ENCODE measurements at regions not wholly inside any gene's neighbourhood (a gene's known extent, or its start where the extent isn't known, plus 50 kb on each side); places are given as distances from the start of the nearest gene placed in this dataset.

GRCh38 chr7:155201325-155202087 lies 96.2 kb upstream of the INSIG1 start:
- DNase-seq, result no peak

DNA sequence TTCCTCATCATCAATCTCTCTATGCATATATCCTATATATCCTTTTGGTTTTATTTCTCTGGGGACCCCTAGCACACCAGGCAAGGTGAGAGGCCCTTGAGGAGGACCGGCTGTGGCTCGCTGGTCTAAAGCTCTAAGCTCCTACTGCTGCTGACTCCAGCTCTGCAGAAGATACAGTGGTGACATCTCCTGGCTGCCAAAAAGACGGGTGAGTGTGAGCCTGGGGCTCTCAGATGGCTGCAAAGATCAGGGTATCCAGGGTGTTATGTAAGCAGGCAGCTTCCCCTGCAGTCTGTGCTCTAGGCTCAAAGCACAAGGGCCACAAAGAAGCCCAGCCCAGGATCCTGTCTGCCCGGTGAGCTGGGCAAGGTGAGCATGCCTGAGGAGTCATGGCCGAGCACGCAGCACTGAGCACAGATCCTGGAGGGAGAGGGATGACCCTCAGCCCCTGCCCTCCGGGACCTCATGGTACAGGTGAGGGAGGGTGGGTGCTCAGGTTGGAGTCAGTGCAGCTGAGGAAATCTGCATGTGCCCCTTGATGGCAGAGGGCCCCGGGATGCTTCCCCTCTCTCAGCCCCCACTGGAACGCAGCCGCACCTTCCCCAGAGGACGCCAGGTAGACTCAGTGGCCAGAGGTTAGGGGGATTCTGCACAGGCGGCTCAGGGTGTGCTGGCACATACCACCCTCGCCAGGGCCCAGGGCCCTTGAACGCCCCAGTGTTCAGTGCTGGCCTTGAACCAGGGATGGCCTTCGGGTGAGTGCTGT lies 95.4 kb upstream of the INSIG1 start:
- DNase-seq, result no peak

DNA sequence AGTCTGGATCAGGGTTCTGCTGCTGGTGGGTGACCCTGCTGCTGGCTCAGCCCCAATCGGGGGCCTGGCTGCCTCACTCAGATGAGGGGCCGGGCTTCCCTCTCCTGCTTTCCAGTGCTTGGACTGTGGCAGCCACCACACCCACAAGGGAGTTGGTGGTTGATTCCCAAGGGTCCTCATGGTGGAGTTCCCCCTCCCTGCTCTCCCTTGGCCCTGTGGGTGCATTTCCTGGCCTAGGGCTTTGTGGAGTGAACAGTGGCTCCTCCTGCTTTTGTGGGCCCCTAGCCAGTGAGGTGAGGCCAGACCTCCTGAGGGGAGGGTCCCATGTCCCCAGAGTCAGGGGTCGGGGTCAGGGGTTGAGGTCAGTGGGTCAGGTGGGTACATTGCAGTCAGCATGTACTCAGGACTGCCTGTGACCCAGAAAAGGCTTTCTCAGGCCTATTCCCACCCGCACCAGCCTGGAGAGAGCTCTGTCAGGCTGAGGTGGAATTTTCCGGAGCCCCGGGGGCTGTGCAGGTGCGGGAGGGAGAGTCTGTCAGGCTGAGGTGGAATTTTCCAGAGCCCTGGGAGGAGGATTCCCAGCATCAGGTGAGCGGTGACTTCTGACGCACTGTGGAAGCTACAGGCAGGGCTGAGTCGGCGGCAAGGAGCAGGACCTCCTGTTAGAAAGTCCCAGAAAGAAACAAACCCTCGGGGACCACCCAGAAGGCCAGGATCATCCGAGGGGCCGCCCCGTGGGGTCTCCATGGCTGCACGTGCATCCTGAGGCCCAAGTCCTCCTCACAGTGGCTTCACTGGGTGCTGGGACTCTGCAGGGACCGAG lies 94.4 kb upstream of the INSIG1 start:
- peak in 1 of 58 donors; percentile 60 for DNase-seq

DNA sequence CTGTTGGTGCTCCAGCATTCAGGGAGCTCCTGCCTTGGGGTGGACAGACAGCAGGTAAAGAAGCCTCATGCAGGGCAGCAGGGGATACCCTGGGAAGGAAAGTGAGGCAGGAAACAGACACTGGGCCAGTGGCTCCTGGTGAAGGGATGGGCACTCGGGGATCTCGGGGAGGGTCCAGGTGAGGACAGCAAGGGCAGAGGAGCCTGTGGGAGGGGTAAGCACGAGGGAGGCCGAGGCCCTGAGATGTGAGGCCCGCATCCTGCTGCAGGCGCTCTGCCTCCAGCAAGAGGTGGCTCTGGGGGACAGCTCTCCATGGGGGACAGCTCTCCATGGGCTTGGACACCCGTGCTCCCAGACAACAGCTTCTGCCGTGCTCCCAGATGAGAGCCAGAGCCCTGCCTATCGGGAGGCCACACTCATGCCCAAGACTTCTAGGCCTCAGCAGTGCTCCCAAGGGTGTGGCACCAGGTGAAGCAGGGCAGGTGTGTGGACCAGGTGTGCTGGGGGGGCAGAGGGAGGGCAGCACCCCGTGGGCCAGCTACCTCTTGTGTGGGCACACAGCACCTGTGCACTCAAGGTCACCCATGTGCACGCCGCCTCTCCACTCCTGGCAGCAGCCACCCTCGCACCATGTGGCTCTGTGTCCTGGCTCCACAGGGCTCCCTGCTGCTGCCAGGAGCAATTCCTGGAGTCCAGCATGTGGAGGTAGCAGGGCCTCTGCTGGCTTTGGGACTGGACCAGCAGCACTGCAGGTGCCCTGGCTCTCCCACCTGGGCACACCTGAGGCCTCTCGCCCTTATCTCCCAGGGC lies 93.6 kb upstream of the INSIG1 start:
- no peak for DNase-seq

- no peak for DNase-seq
Measured at GRCh38 chr7:155204744-155205367, 92.8 kb upstream of the INSIG1 start.

GRCh38 chr7:155205368-155206317 lies 92.0 kb upstream of the INSIG1 start:
- DNase-seq, result peak in 15 of 58 donors; percentile 6 to 77 (median 18)

DNA sequence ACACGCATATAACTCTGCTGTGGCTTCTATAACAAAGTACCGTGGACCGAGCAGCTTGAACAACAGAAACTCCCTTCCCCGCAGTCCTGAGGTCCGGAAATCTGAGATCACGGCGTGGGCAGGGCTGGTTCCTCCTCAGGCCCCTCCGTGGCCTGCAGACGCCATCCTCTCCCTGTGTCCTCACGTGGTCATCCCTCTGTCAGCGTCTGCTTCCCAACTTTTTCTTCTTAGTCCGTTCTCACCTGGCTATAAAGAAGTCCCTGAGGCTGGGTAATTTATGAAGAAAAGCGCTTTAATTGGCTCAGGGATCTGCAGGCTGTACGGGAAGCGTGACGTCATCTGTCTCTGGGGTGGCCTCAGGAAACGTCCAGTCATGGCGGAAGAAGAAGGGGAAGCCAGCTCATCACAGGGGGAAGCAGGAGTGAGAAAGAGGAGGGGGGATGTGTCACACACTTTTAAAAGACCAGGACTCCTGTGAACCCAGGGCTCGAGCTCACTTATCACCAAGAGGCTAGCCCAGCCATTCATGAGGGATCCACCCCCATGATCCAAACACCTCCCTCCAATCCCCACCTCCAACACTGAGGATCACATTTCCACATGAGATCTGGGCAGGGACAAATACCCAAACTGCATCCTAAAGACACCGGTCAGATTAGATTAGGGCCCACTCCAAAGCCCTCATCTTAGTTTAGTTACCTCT lies 91.2 kb upstream of the INSIG1 start:
- DNase-seq, result peak in 6 of 58 donors; percentile 4 to 31 (median 16)

GRCh38 chr7:155207326-155208002 lies 90.2 kb upstream of the INSIG1 start:
- no peak for DNase-seq

- DNase-seq, result no peak
Measured at GRCh38 chr7:155208681-155209477, 88.8 kb upstream of the INSIG1 start.

GRCh38 chr7:155209478-155210319 lies 88.0 kb upstream of the INSIG1 start:
- no peak for DNase-seq

DNA sequence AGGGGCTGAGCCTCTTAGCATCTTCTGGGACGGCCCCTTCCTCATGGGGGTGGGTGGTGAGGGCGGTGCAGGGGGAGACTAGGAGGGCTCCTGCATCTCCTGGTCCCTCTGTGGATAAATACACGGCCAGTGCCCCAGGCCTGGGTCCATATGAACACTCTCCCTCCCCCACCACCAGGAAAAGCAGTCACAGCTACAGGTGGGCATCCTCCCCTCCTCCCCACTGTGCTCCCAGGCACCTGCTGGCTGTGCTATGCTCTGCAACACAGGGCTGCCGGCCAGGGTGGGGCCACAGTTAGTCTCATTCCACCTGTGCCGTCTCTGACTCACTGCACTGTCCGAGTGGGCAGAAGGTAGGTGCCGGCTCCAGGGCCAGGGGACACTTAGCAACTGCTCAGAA lies 87.3 kb upstream of the INSIG1 start:
- no peak for DNase-seq

DNA sequence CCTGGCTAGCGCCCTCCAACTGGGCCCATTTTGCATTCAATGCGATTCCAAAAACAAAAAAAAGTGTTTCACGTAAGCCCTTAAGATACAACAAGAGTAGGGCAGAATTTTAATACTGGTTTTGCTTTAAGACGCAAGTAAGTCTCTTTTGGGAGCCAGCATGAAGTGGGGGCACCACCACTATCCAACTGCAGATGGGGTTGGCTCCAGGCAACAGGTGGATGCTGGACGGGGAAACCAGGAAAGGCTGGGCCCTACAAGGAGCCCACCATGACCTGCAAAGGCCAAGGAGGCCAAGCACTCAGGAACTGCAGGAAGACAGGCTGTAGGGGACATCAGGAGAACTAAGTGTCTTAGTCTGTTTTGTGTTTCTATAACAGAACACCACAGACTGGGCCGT lies 86.5 kb upstream of the INSIG1 start:
- no peak for DNase-seq

DNA sequence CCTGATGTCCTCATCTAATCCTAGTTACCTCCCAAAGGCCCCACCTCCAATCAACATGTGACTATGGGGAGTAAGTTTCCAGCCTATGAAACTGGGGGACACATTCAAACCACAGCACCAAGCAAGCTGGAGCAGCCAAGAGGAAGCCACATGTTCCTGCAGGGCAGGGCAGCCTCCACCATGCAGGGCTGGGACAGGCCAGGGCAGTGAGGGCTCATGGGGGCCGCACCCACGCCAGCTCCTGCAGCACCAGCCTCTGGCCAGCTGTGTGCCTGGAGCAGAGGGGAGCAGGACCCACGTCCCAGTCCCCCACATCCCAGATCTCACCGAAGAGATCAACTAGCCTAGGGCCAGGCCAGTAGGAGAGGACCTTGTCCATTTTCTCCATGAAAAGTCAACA lies 85.9 kb upstream of the INSIG1 start:
- DNase-seq, result no peak

DNA sequence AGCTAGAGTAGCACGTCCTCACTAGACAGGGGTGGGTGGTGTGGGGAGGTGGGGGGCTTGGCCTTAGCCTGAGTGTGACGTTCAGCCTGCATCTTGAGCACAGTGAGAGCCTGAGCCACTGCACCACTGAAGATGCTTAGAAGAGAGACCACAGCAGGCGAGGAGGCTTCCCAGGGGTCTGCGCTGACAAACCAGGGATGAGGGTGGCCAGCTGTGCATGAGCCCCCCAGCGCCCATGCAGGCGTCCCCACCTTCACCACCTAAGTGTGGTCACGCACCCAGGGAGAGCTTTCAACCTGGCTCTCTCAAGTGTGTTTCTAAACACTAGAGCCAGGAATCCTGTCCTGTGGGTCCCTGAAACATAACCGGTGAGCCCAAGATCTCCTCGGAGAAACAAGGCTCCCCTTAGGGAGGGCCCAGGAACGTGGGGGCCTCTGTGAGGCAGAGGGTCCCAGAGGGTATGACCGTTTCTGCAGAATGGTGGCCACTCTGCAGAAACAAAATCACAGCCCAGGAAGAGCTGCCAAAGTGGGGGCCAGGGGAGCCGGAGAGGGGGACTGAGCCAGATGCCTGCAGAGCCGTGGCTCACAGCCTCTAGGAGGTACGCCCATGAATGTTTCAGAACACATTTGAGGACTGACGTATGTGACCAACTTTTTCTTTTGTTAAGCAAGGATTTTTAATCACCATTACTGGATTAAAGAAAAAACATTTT lies 85.2 kb upstream of the INSIG1 start:
- DNase-seq, result no peak

- no peak for DNase-seq
Measured at GRCh38 chr7:155213385-155213784, 84.3 kb upstream of the INSIG1 start.
